HepG2 (cell line): ENCODE measurements at regions not wholly inside any gene's neighbourhood (a gene's known extent, or its start where the extent isn't known, plus 50 kb on each side); places are given as distances from the start of the nearest gene placed in this dataset.

Experiments
- ATAC-seq: fragments of 200-7000 bp; cut with Tn5 transposase; 3 replicates; pipeline ENCODE4 v1.9.1; 2020; ENCODE audit warnings: mild to moderate bottlenecking, moderate library complexity
- BruUV-seq: library from RNA; stranded (reverse); fragments of 400-500 nt; replicated peaks from 2 replicates; lab custom pipeline; 2021; lab: Mats Ljungman, UMichigan
- CTCF ChIA-PET: fragments of 300-600 bp; formaldehyde crosslinking; extraction: SDS; loops from one replicate; lab custom pipeline; 2021; ENCODE audit warnings: low total read pairs, inconsistent platforms, low intra/inter-chr PET ratio; lab: Yijun Ruan, JAX
- POLR2A ChIA-PET: fragments of 350-600 bp; sonication (Branson Sonifier 250); formaldehyde crosslinking; loops from one replicate; lab custom pipeline; 2020; ENCODE audit warnings: antibody characterized with exemption, inconsistent platforms; lab: Yijun Ruan, JAX
- DNase-seq: peaks from one replicate; pipeline ENCODE4 v3.0.0-alpha.2; 2015; ENCODE audit warnings: low spot score
- FAIRE-seq: peaks from 3 replicates; lab custom pipeline; 2011; peaks lifted over from hg19 to GRCh38; lab: Jason Lieb, UNC
- H2AFZ ChIP-seq: one replicate; pipeline ENCODE4 v1.6.1; 2011; ENCODE audit warnings: low read length, inconsistent platforms
- H3K27ac ChIP-seq: fragments of 300-600 bp; 3 replicates; pipeline ENCODE4 v1.8.0; 2011; ENCODE audit warnings: mixed run types, mild to moderate bottlenecking, mixed read lengths, low read length, inconsistent platforms; ENCODE audit not compliant: insufficient read depth; ENCODE audit errors: extremely low read length
- H3K27me3 ChIP-seq, 2 experiments: fragments of 200-600 bp in 1 of 2; 2 replicates in 1 of 2; 3 replicates in 1 of 2; pipeline versions ENCODE4 v1.6.0 to v1.8.0; 2011; ENCODE audit warnings: low read length in 2 of 2, mild to moderate bottlenecking in 2 of 2, moderate library complexity in 2 of 2, inconsistent platforms in 1 of 2; ENCODE audit not compliant: insufficient read depth in 2 of 2, control insufficient read depth in 1 of 2
- H3K36me3 ChIP-seq, 2 experiments: fragments of 200-600 bp in 1 of 2; replicated peaks in 1 of 2; 2 replicates in 1 of 2; 3 replicates in 1 of 2; pipeline versions ENCODE4 v1.5.1 to v1.8.0; 2011; ENCODE audit warnings: low read length in 2 of 2, inconsistent platforms in 1 of 2; ENCODE audit not compliant: insufficient read depth in 2 of 2, control insufficient read depth in 1 of 2
- H3K4me1 ChIP-seq: 2 replicates; pipeline ENCODE4 v1.5.1; 2012; ENCODE audit warnings: low read length, inconsistent platforms; ENCODE audit not compliant: insufficient read depth
- H3K4me2 ChIP-seq: 2 replicates; pipeline ENCODE4 v1.6.0; 2011; ENCODE audit warnings: low read depth, low read length, inconsistent platforms
- H3K4me3 ChIP-seq, 3 experiments: fragments of 200-600 bp in 1 of 3; sonication (generic), shearing (Covaris generic) in 1 of 3; replicated peaks in 1 of 3; 2 replicates each; pipeline ENCODE4 v1.5.1; 2011 to 2016; ENCODE audit warnings: low read length in 3 of 3, inconsistent platforms in 2 of 3, low read depth in 2 of 3, mild to moderate bottlenecking in 2 of 3, control low read depth in 1 of 3, mixed read lengths in 1 of 3; ENCODE audit not compliant: insufficient read depth in 1 of 3
- H3K79me2 ChIP-seq: one replicate; pipeline ENCODE4 v1.6.1; 2011; ENCODE audit warnings: low read length, inconsistent platforms; ENCODE audit not compliant: insufficient read depth
- H3K9ac ChIP-seq: 2 replicates; pipeline ENCODE4 v1.6.0; 2011; ENCODE audit warnings: mild to moderate bottlenecking, low read depth, low read length, inconsistent platforms; ENCODE audit not compliant: insufficient read depth
- H3K9me3 ChIP-seq: 2 replicates; pipeline ENCODE4 v1.5.1; 2012; ENCODE audit warnings: mild to moderate bottlenecking, low read length
- H4K20me1 ChIP-seq: 2 replicates; pipeline ENCODE4 v1.6.0; 2011; ENCODE audit warnings: inconsistent platforms, mild to moderate bottlenecking, low read length, moderate library complexity; ENCODE audit not compliant: insufficient read depth
- MYNN ChIP-seq: sonication (generic); formaldehyde crosslinking; IDR thresholded peaks from 2 replicates; pipeline ENCODE4 v1.4.0; 2020; ENCODE audit warnings: mild to moderate bottlenecking, low read depth, missing genetic modification reagents
- NCOA2 ChIP-seq: sonication (generic); formaldehyde crosslinking; IDR thresholded peaks from 2 replicates; pipeline ENCODE4 v1.8.0; 2022; ENCODE audit warnings: inconsistent platforms
- SIN3A ChIP-seq: IDR thresholded peaks from 2 replicates; pipeline ENCODE4 v1.6.1; 2011; ENCODE audit warnings: low read depth, mild to moderate bottlenecking, control low read depth, low read length, borderline replicate concordance
- SNAPC2 ChIP-seq: sonication (generic); formaldehyde crosslinking; IDR thresholded peaks from 2 replicates; pipeline ENCODE4 v1.8.1; 2022; ENCODE audit warnings: mild to moderate bottlenecking, missing genetic modification reagents
- ZNF234 ChIP-seq: sonication (generic); formaldehyde crosslinking; conservative IDR thresholded peaks from 2 replicates; pipeline ENCODE4 v1.5.1; 2020; ENCODE audit warnings: mild to moderate bottlenecking, missing genetic modification reagents
- ZNF367 ChIP-seq: sonication (generic); formaldehyde crosslinking; IDR thresholded peaks from 2 replicates; pipeline ENCODE4 v1.4.0; 2020; ENCODE audit warnings: missing genetic modification reagents, borderline replicate concordance
- ZNF619 ChIP-seq: sonication (generic); formaldehyde crosslinking; IDR thresholded peaks from 2 replicates; pipeline ENCODE4 v1.4.0; 2020; ENCODE audit warnings: mild to moderate bottlenecking, missing genetic modification reagents
- ZNF878 ChIP-seq: sonication (generic); formaldehyde crosslinking; IDR thresholded peaks from 2 replicates; pipeline ENCODE4 v1.8.1; 2023; ENCODE audit warnings: mild to moderate bottlenecking, missing genetic modification reagents, moderate library complexity
- ZSCAN21 ChIP-seq: sonication (generic); formaldehyde crosslinking; IDR thresholded peaks from 2 replicates; pipeline ENCODE4 v1.8.0; 2022; ENCODE audit warnings: mild to moderate bottlenecking, missing genetic modification reagents, moderate library complexity, borderline replicate concordance
- WGBS: methylation state at CpG from one replicate; pipeline ENCODE4 v1.1.6; 2017; ENCODE audit warnings: low lambda C conversion rate; 5-methylcytosine and 5-hydroxymethylcytosine counted together
- in situ Hi-C: cut with HindIII; loops from 2 replicates; pipeline ENCODE4 v1.10.0; 2017; ENCODE audit warnings: low pct_unique_long_range_greater_than_20kb; ENCODE audit not compliant: extremely low pct_ligation_motif_present
- intact Hi-C: fragments of 100-400 bp; cut with micrococcal nuclease; formaldehyde crosslinking; loops from one replicate; pipeline ENCODE4 v1.10.0; 2022; ENCODE audit not compliant: unreplicated experiment
- TF ChIP-seq, protein P1 (sequence below): sonication (generic); formaldehyde crosslinking; IDR thresholded peaks from 2 replicates; pipeline ENCODE4 v1.4.0; 2020; ENCODE audit warnings: missing genetic modification reagents
- TF ChIP-seq, protein P2 (sequence below): sonication (generic); formaldehyde crosslinking; IDR thresholded peaks from 2 replicates; pipeline ENCODE4 v1.5.0; 2020; ENCODE audit warnings: mild to moderate bottlenecking, missing genetic modification reagents

DNA sequence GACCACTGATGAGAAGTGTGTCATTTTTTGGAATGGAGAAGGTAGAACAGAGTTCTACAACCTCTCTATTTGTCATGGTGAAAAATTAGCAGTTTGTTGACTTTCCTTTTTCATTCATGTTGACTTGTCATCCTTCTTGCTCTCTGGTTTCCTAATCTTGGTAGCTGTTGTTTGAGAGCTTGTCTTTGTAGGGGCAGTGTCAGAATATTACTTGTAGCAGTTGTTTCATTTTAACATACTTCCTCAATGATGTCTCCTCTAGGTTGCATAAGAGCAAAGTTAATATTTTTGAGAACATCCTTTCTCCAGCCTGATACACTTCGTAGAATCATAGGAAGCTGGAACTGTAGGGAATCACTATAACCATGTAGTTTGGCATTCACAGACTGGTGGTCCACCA is 368.2 kb upstream of the FANCL start:
- CTCF ChIA-PET = no interaction called here
- Histone ChIP-seq H3K9me3 (no peaks in the 10 kb centered on the region), H3K27ac (no peak overlapping the region), H4K20me1 (no peaks in the 10 kb centered on the region), H3K4me1 (no peaks in the 10 kb centered on the region), H3K79me2 (no peaks in the 10 kb centered on the region), H2AFZ (no peak overlapping the region), H3K9ac (no peak overlapping the region), H3K27me3 (no peaks in the 10 kb centered on the region), H3K4me2 (no peak overlapping the region), H3K4me3 (no peak overlapping the region), H3K36me3 (no peaks in the 10 kb centered on the region)
- no peak for ATAC-seq
- intact Hi-C loops (no loop called here), in situ Hi-C loops (no loop called here)
- 0% methylated on average over 1 of the region's 1 CpG for WGBS
- TF ChIP-seq SIN3A (no peak), SNAPC2 (CRISPR knock-in tag) (no peak), ZNF878 (CRISPR knock-in tag) (no peak), ZNF234 (CRISPR knock-in tag) (no peak), ZNF619 (CRISPR knock-in tag) (no peak), ZNF367 (CRISPR knock-in tag) (no peak), NCOA2 (CRISPR knock-in tag) (no peak), MYNN (CRISPR knock-in tag) (no peak), ZSCAN21 (CRISPR knock-in tag) (no peak)
- TF ChIP-seq, protein P1, sequence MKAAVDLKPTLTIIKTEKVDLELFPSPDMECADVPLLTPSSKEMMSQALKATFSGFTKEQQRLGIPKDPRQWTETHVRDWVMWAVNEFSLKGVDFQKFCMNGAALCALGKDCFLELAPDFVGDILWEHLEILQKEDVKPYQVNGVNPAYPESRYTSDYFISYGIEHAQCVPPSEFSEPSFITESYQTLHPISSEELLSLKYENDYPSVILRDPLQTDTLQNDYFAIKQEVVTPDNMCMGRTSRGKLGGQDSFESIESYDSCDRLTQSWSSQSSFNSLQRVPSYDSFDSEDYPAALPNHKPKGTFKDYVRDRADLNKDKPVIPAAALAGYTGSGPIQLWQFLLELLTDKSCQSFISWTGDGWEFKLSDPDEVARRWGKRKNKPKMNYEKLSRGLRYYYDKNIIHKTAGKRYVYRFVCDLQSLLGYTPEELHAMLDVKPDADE (CRISPR knock-in tag) = no peak
- TF ChIP-seq, protein P2, sequence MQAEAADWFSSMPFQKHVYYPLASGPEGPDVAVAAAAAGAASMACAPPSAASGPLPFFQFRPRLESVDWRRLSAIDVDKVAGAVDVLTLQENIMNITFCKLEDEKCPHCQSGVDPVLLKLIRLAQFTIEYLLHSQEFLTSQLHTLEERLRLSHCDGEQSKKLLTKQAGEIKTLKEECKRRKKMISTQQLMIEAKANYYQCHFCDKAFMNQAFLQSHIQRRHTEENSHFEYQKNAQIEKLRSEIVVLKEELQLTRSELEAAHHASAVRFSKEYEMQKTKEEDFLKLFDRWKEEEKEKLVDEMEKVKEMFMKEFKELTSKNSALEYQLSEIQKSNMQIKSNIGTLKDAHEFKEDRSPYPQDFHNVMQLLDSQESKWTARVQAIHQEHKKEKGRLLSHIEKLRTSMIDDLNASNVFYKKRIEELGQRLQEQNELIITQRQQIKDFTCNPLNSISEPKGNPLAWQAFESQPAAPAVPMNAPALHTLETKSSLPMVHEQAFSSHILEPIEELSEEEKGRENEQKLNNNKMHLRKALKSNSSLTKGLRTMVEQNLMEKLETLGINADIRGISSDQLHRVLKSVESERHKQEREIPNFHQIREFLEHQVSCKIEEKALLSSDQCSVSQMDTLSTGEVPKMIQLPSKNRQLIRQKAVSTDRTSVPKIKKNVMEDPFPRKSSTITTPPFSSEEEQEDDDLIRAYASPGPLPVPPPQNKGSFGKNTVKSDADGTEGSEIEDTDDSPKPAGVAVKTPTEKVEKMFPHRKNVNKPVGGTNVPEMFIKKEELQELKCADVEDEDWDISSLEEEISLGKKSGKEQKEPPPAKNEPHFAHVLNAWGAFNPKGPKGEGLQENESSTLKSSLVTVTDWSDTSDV (CRISPR knock-in tag) = no peak
- FAIRE-seq = no peak
- no TSS peak for BruUV-seq
- POLR2A ChIA-PET = no interaction called here
- no peak for DNase-seq
